Ecto neural progenitor cell (in vitro differentiated cells): ENCODE measurements at regions not wholly inside any gene's neighbourhood (a gene's known extent, or its start where the extent isn't known, plus 50 kb on each side); places are given as distances from the start of the nearest gene placed in this dataset.
"Not testable (repeated sequence)": the region's sequence is repeated elsewhere in the genome, so short reads cannot be mapped to it uniquely, and the experiment has no call there.

ENCODE experiments used
- DNase-seq: peaks from one replicate; pipeline ENCODE4 v3.0.0-alpha.2; 2018; ENCODE audit warnings: low spot score

- DNase-seq: no peak
These were observed 109.1 kb upstream of the FSCB start for GRCh38 chr14:44616204-44616603.

GRCh38 chr14:44613061-44613712, 106.1 kb upstream of the FSCB start:
- DNase-seq: no peak

DNA sequence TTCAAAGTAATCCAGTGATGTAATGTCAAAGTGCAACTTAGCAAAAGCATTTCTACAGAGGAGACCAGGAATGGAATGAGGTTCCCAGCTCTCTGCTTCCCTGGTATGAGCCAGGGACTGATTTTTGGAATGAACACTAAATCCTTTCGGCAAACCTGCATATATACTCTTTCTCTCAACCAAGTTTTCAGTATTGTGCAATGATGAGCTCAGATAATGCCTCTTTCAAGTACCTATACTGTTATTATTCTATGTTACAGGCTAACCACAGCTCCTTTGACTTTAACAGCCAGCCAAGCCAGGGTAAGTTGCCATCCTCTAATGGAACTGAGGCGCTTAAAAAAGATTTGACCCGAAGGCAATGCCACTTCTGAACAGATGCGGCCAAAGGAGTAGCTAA, 104.9 kb upstream of the FSCB start:
- DNase-seq: no peak

GRCh38 chr14:44609876-44610510, 102.9 kb upstream of the FSCB start:
- no peak for DNase-seq

GRCh38 chr14:44609201-44609600, 102.1 kb upstream of the FSCB start:
- DNase-seq: no peak

GRCh38 chr14:44607701-44608100, 100.6 kb upstream of the FSCB start:
- no peak for DNase-seq

DNA sequence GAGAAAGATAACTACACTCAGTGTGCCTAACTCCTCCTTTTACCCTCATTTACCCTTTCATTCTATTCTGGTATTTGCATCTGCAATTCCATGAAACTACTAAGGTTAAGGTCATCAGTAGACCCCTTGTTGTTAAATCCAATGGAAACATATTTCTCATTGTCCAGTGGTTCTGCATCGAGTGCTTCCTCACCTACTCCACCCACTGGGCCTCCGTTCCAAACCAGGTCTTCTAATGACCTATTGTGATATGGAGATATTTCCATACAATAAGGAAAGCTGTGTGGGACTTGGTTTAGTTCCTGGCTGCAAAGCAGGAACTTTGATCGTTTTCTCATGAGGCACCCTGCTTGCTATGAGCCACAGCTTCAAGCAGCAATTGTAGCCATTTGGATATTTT, 99.5 kb upstream of the FSCB start:
- no peak for DNase-seq

GRCh38 chr14:44601266-44601665, 94.2 kb upstream of the FSCB start:
- DNase-seq: not testable (repeated sequence)

DNA sequence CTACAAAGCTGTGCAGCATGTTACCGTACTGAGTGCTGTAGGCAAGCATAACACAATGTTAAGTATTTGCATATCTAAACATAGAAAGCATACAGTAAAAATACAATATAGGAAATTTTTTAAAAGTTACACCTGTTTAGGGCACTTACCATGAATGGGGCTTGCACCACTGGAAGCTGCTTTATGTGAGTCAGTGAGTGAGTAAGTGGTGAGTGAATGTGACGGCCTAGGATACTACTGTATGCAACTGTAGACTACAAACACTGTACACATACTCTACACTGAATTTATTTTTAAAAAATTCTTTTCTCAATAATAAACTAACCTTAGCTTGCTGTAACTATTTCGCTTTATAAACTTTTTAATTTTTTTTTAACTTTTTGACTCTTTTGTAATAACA, 82.1 kb upstream of the FSCB start:
- no peak for DNase-seq

DNA sequence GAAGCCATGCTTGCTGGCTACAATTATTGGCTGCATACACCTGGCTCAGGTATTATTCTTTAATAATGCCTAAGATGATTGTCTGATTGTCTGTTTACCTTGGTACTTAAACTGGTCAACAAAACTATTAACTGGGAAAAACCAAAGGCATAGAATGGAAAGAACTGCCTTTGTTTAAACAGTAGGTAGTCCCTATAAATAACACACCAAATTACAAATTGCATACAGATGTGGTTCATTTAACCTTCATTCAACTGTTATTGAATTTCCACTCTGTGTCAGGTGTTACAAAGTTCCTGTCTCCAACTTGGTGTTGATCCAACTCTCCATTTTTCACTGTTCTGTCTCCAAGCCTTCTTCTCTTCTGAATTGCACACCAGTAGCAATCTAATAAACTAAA, 79.8 kb upstream of the FSCB start:
- no peak for DNase-seq

DNA sequence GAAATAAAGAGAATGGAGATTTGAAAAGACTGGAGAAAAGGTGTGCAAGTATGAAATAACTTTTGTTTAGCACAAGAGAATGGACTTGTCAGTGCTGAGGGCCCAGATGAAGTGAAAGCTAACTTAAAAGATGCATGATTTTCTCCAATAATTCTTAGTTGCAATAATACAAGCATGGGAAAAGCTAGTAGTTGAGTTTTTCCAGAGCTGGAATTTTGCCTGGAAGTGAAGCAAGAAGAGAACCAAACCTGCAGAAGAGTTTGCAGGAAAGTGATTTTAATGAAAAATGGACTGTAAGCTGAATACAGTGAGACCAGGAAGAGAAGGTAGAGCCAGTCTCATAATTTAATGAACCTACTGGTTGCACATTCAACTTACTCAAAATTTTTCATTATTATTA, 69.3 kb upstream of the FSCB start:
- DNase-seq: no peak

GRCh38 chr14:44567997-44568396, 60.9 kb upstream of the FSCB start:
- DNase-seq: no peak

- no peak for DNase-seq
These were observed 58.9 kb upstream of the FSCB start for GRCh38 chr14:44565968-44566367.

- no peak for DNase-seq
These were observed 57.8 kb upstream of the FSCB start for GRCh38 chr14:44564908-44565307.
